Astrocyte of the hippocampus (primary cell): ENCODE measurements at regions not wholly inside any gene's neighbourhood (a gene's known extent, or its start where the extent isn't known, plus 50 kb on each side); places are given as distances from the start of the nearest gene placed in this dataset.

ENCODE experiments used
- DNase-seq: peaks from one replicate; pipeline ENCODE4 v3.0.0; 2011; ENCODE audit warnings: low read depth, low spot score

- no peak for DNase-seq
Observed at GRCh38 chr15:67981848-67982247, 72.3 kb upstream of the PIAS1 start.

- no peak for DNase-seq
Observed at GRCh38 chr15:67991706-67992105, 62.4 kb upstream of the PIAS1 start.

DNA sequence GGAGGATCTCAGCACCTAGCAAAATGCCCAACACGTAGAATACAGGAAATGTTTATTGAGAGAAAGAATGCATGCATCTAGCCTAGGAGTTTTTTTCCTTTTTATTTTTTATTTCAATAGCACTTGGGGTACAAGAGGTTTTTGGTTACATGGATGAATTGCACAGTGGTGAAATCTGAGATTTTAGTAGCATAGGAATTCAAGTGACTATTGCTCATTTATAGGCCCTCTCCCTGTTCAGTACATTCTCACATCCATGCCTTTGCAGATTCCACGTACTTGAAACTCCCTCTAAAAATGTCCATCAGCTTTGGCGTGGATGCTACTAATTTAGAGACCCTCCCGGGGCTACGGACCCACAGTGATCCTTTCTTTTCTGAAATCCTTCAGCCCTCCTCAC lies 61.7 kb upstream of the PIAS1 start:
- no peak for DNase-seq

DNA sequence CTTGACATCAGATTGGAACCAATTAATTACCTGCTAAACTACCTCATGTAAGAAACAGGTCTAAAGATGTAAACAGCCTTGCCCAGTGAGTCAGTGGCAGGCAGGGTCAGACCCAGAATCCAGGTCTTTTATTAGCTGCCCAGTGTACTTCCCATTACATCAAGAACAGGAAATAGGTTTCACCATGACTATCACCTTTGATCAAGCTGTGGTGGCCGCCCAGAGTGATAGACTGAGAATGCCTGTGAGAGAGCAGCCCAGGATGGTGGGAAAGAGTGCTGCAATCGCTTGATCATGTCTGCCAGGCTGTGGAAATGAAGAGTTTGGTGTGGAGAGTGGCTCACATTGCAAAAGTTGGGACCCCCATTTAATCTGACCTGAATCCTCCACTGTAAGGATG lies 61.3 kb upstream of the PIAS1 start:
- DNase-seq: no peak

- DNase-seq: no peak
Observed at GRCh38 chr15:67997996-67998395, 56.1 kb upstream of the PIAS1 start.

- DNase-seq: peak; percentile 17
Observed at GRCh38 chr15:67998599-67999133, 55.4 kb upstream of the PIAS1 start.

DNA sequence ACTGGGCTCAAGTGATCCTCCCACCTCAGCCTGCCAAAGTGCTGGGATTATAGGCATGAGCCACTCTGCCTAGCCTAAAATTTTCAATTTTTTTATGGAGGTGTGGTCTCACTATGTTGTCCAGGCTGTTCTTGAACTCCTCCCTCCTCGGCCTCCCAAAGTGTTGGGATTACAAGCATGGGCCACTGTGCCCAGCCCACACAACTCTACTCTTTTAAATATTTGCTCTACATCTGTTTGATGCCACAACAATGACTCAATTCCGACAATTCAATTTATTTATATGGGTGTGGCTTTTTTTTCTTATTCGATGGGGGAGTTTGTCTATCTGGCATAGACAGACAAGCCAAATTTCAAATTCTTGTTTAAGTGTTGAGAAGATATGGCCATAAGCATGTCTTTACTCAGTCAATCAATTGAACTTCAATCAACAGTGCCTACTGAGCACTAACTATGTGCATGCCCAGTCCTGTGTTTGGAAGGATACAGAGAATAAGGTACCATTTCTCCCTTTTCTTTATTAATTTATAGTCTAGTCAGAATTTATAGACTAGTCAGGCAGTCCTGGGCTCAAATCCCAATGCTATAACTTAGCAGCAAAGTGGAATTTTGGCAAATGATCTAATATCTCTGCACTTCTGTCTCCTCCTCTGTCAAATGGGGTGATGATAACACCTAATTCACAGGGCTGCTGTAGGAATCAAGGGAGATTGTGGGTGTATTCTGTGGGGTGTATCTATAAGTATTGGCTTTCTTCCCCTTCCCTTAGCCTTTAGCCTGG lies 54.6 kb upstream of the PIAS1 start:
- no peak for DNase-seq

DNA sequence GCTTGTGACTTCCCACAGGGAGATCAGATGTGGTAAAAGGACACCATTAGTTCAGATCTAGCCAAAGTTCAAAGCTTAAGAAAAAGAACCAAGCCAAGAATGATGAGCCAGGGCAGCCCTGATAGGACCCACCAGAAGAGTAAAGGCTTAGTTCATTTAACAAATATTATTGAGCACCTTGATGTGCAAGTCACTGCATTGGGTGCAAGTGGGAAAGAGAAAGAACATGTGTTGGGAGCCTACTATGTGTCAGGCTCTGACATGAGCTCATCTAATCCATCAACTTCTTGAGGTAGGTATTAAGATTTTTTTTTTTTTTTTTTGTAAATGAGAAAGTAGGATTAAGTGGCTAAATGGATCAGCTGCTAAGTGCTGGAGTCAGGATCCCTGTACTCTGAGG lies 53.4 kb upstream of the PIAS1 start:
- no peak for DNase-seq

GRCh38 chr15:68001811-68002210 lies 52.3 kb upstream of the PIAS1 start:
- no peak for DNase-seq

DNA sequence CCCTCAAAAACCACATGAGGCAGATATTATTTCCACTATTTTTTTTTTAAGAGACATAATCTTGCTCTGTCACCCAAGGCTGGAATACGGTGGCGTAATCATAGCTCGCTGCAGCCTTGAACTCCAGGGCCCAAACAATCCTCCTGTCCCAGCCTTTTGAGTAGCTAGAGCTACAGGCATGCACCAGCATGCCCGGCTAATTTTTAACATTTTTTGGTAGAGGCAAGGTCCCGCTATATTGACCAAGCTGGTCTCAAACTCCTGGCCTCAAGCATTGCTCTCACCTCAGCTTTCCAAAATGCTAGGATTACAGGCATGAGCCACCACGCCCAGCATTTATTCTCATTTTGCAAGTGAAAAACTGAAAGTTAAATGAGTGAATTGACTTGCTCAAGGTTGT lies 50.8 kb upstream of the PIAS1 start:
- no peak for DNase-seq
